ENCODE measurements at regions not wholly inside any gene's neighbourhood (a gene's known extent, or its start where the extent isn't known, plus 50 kb on each side); places are given as distances from the start of the nearest gene placed in this dataset.

GRCh38 chr2:18245375-18245774 lies 315.1 kb downstream of the RDH14 start:
- TF ChIP-seq CTCF (IDR thresholded peaks at IDR 0.05; ENCODE audit: low read length) (no peak), EZH2 (IDR thresholded peaks at IDR 0.05; ENCODE audit: borderline replicate concordance, low read length) (no peak)
